Body of pancreas (tissue), 4 donors: ENCODE measurements at regions not wholly inside any gene's neighbourhood (a gene's known extent, or its start where the extent isn't known, plus 50 kb on each side); places are given as distances from the start of the nearest gene placed in this dataset.

Experiments
- ATAC-seq: fragments of 150-250 bp; one replicate; pipeline ENCODE4 v1.9.1; 2016
- DNase-seq, 4 donors: peaks; one replicate each; pipeline ENCODE4 v3.0.0-alpha.2; 2019
- H3K27ac ChIP-seq, 4 donors: fragments of 200-600 bp; sonication (generic); 1 replicate in 3 of 4; 2 replicates in 1 of 4; pipeline versions ENCODE4 v1.5.1 to v1.6.1; 2016 to 2019; ENCODE audit warnings: mild to moderate bottlenecking in 1 of 4, mixed read lengths in 1 of 4, moderate library complexity in 1 of 4
- H3K27me3 ChIP-seq, 2 donors: fragments of 200-600 bp; sonication (generic); one replicate each; pipeline ENCODE4 v1.6.0; 2016; ENCODE audit warnings: mild to moderate bottlenecking in 1 of 2
- H3K36me3 ChIP-seq, 2 donors: fragments of 200-600 bp; sonication (generic); replicated peaks in 1 of 2; 2 replicates each; pipeline ENCODE4 v1.5.1; 2016; ENCODE audit warnings: low read depth in 2 of 2; ENCODE audit not compliant: insufficient read depth in 1 of 2
- H3K4me1 ChIP-seq: fragments of 200-600 bp; sonication (generic); one replicate; pipeline ENCODE4 v1.6.0; 2016
- H3K4me3 ChIP-seq, 2 donors: fragments of 200-600 bp; sonication (generic); 1 replicate in 1 of 2; 2 replicates in 1 of 2; pipeline ENCODE4 v1.5.1; 2016 to 2019
- H3K9me3 ChIP-seq, 3 donors: fragments of 200-600 bp; sonication (generic); 1 replicate in 2 of 3; 2 replicates in 1 of 3; pipeline ENCODE4 v1.5.1; 2016
- POLR2A ChIP-seq, 3 donors: fragments of 450-650 bp; IDR thresholded peaks; one replicate each; pipeline ENCODE4 v1.6.1; 2016; ENCODE audit warnings: antibody characterized with exemption in 3 of 3, mild to moderate bottlenecking in 2 of 3
- WGBS, 2 donors: methylation state at CpG; one replicate each; pipeline ENCODE4 v1.1.5; 2017; 5-methylcytosine and 5-hydroxymethylcytosine counted together
- intact Hi-C: fragments of 100-400 bp; cut with DNase I; formaldehyde crosslinking; loops from one replicate; pipeline ENCODE4 v1.15.1; 2023
- TF ChIP-seq, protein P1 (sequence below), 7 experiments: fragments of 450-650 bp in 4 of 7; fragments of 200-600 bp in 3 of 7; sonication (generic) in 3 of 7; IDR thresholded peaks; one replicate each; pipeline ENCODE4 v1.5.1; 2016 to 2019; ENCODE audit warnings: antibody characterized with exemption in 7 of 7

DNA sequence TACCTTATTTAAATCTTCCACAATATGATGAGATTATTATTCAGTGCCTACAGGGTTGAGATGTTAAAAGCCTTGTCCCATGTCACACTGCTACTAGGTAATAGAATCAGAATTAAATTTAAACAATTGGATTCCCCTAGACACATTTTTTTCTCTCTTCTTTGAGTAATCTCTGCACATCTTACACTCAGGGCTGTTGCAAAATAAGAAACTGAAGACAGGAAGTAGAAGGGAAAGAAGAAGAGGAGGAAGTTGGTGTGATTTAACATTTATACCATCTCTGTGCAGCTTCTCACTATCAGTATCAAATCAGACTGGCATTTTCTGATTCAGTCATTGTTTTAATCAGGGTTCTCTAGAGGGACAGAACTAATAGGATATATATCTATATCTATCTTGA lies 677.6 kb downstream of the IRS1 start:
- Histone ChIP-seq H3K9me3 (no peaks in the 10 kb centered on the region), H3K4me1 (peaks cover 7% of the 10 kb centered on the region), H3K27me3 (no peaks in the 10 kb centered on the region), H3K36me3 (no peaks in the 10 kb centered on the region), H3K4me3 (no peak overlapping the region), H3K27ac (no peak overlapping the region)
- TF ChIP-seq POLR2A (IDR thresholded peaks at IDR 0.05): no peak
- TF ChIP-seq, protein P1, sequence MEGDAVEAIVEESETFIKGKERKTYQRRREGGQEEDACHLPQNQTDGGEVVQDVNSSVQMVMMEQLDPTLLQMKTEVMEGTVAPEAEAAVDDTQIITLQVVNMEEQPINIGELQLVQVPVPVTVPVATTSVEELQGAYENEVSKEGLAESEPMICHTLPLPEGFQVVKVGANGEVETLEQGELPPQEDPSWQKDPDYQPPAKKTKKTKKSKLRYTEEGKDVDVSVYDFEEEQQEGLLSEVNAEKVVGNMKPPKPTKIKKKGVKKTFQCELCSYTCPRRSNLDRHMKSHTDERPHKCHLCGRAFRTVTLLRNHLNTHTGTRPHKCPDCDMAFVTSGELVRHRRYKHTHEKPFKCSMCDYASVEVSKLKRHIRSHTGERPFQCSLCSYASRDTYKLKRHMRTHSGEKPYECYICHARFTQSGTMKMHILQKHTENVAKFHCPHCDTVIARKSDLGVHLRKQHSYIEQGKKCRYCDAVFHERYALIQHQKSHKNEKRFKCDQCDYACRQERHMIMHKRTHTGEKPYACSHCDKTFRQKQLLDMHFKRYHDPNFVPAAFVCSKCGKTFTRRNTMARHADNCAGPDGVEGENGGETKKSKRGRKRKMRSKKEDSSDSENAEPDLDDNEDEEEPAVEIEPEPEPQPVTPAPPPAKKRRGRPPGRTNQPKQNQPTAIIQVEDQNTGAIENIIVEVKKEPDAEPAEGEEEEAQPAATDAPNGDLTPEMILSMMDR (IDR thresholded peaks at IDR 0.05): no peak
- ATAC-seq (no peak), DNase-seq (no peak)
- intact Hi-C loops: no loop called here

DNA sequence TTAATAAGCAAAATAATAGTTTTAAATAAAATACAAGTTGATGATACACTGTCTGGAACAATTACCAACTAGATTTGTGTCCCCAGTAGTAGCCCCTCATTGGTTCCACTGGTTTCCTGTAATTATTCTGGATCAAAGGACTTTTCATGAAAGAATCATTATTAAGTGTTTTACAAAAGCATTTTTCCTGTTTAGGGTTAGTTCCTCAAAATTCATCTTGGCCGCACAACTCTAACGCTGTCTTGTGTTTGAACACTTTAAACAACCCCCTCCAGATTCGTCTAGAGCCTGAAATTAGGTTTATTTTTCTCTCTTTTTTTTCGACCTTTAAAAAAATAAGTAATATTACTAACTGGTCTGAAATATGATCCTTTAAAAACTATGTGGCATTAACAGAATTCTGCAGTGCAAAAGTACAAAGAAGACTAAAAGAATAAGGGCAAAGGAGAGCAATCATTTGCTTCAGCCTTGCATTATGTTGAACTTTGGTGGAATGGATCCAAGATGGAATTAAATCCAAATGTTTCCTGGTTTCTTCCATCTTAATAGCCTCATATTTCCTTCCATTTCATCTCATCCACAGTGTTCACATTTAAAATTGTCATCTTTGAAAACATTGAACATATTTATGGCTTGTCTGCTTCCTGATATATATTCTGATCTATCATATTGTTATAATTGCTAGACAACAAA lies 678.4 kb downstream of the IRS1 start:
- Histone ChIP-seq H3K36me3 (no peaks in the 10 kb centered on the region), H3K27ac (no peak overlapping the region), H3K27me3 (no peaks in the 10 kb centered on the region), H3K4me3 (no peak overlapping the region), H3K4me1 (peaks cover 7% of the 10 kb centered on the region), H3K9me3 (no peaks in the 10 kb centered on the region)
- WGBS, 2 donors: 45 to 68% methylated on average over 4 of the region's 4 CpGs
- DNase-seq: no peak
- TF ChIP-seq, protein P1 (IDR thresholded peaks at IDR 0.05): no peak
- TF ChIP-seq POLR2A (IDR thresholded peaks at IDR 0.05): no peak
- no peak for ATAC-seq
- intact Hi-C loops: no loop called here

DNA sequence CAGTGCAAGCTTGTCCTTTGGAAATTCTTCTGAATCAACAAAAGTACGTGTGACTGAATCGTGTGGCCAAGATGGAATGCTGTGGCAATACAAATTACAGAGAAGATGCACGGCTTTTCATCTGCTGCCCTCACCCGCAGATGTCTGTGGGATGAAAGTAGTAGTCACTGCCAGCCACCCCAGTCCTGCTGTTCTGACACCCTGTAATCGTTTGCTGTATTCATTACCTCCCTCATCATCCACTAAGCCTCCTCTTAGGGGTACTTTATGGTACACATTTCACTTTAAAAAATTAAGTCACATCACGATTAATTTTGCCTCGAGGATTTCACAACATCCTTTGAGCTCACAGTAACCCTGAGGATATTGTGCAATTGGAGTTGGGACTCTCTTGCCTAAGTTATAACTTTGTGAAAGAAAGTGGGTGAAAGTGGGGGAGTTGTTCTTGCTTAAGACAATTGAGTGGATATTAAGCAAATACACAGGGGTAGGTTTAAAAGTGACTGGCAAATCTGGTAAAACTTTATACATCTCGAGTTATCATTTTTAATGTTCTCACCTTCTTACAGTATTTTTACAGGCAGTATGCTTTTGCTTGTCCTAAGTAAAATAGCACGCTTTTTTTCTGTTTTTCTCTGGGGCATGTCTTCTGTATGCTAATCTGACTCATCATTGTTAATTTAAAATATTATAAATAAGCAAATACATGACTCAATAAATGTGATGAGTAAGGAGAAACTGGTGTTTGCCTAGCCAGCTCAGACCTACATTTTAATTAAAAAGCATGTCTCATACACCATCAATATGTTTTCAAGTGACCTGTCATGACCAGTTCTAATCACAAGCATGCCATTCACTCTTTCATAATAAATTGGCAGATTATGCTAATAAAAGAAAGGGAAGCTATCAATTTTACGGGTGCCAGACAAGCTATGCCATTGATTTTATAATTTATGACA lies 680.9 kb downstream of the IRS1 start:
- no peaks in the 10 kb centered on the region for H3K9me3 ChIP-seq
- peak in 1 of 4 donors; percentile 24 for DNase-seq
- no peaks in the 10 kb centered on the region for H3K27me3 ChIP-seq
- H3K27ac ChIP-seq: peak overlapping the region in 2 of 4 donors; percentile 18 to 33
- WGBS, 2 donors: 31 to 32% methylated on average over 10 of the region's 10 CpGs
- intact Hi-C loops: no loop called here
- H3K36me3 ChIP-seq: no peaks in the 10 kb centered on the region
- no peak for TF ChIP-seq POLR2A (IDR thresholded peaks at IDR 0.05)
- TF ChIP-seq, protein P1 (IDR thresholded peaks at IDR 0.05): no peak
- H3K4me1 ChIP-seq: peaks cover 7% of the 10 kb centered on the region
- H3K4me3 ChIP-seq: no peak overlapping the region
- peak; percentile 52 for ATAC-seq

DNA sequence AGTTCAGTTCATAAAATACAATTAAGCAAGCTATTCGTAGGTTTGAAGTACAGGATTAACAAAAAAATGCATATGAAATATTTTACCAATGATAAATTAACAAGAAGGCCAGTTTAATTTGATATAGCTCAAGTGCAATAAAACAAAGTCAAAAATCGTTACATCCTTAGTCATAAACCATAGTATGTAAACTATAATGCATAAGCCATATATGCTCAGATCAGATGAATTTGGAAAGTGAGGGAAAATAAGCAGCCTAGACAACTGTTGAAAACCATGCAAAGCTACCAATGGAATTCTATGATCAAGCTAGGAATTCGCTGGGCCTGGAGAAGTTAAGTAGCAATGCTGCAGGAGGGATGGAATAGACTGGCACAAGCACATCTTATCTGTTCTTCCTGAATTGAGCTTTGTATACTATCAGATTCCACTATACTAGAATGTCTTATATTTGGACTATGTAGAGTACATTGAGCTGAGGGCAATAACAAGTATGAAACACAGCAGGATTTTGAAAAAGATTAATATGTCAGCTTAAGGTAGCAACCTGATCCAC lies 682.0 kb downstream of the IRS1 start:
- Histone ChIP-seq H3K4me3 (no peak overlapping the region), H3K27me3 (no peaks in the 10 kb centered on the region), H3K27ac (no peak overlapping the region), H3K36me3 (no peaks in the 10 kb centered on the region), H3K4me1 (no peaks in the 10 kb centered on the region), H3K9me3 (no peaks in the 10 kb centered on the region)
- 47 to 59% methylated on average over 3 of the region's 3 CpGs for WGBS, 2 donors
- no peak for DNase-seq
- intact Hi-C loops: no loop called here
- no peak for TF ChIP-seq POLR2A (IDR thresholded peaks at IDR 0.05)
- TF ChIP-seq, protein P1 (IDR thresholded peaks at IDR 0.05): no peak
- ATAC-seq: no peak
